PC-9 (cell line): ENCODE measurements at regions not wholly inside any gene's neighbourhood (a gene's known extent, or its start where the extent isn't known, plus 50 kb on each side); places are given as distances from the start of the nearest gene placed in this dataset.

Source experiments
- CTCF ChIP-seq: fragments of 200-600 bp; sonication (generic); conservative IDR thresholded peaks from 2 replicates; pipeline ENCODE4 v1.6.1; 2017; ENCODE audit warnings: mixed run types, antibody characterized with exemption, mild to moderate bottlenecking, moderate library complexity
- EZH2 ChIP-seq: fragments of 200-600 bp; sonication (generic); IDR thresholded peaks from 2 replicates; pipeline ENCODE4 v1.8.0; 2017; ENCODE audit warnings: antibody characterized with exemption, low read depth

GRCh38 chr7:65268782-65269149, 104.9 kb upstream of the ZNF92 start:
- TF ChIP-seq CTCF, result no peak
- TF ChIP-seq EZH2, result no peak
